Daoy (cell line): ENCODE measurements at regions not wholly inside any gene's neighbourhood (a gene's known extent, or its start where the extent isn't known, plus 50 kb on each side); places are given as distances from the start of the nearest gene placed in this dataset.

Source experiments
- DNase-seq: peaks from one replicate; pipeline ENCODE4 v3.0.0-alpha.2; 2015; ENCODE audit warnings: low read depth

DNA sequence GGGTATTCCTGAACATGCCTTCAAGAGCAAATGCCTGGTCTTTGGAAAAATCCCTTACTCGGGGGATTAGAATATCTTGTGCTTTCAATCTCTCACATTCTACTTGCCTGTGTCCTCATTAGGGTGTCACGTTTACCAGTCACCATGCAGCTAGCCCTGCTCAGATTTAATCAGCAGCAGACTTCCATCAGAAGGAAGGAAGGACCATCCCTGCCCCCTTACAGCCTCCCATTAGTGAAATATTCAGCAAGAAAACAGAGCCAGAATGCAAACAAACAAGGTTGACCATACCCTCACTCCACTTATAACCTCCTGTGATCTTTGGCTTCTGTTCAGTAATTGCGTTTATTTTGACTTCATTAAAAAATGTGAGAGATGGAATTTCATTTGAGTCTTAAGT is 208.6 kb downstream of the CXCL12 start:
- no peak for DNase-seq

DNA sequence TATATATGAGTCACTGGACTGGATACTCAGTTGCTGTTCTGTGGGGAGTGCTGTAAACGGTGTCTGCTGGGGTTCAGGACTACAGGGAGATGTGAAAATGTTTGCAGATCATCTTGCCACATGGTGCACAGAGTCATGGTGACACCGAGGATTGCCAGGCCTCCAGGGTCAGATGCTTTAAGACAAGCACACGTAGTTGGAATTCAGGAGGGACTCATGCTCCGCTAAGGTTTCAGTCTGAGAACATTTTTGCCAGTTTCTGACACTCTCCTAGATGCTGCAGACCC is 211.3 kb downstream of the CXCL12 start:
- DNase-seq, result peak; percentile 24

DNA sequence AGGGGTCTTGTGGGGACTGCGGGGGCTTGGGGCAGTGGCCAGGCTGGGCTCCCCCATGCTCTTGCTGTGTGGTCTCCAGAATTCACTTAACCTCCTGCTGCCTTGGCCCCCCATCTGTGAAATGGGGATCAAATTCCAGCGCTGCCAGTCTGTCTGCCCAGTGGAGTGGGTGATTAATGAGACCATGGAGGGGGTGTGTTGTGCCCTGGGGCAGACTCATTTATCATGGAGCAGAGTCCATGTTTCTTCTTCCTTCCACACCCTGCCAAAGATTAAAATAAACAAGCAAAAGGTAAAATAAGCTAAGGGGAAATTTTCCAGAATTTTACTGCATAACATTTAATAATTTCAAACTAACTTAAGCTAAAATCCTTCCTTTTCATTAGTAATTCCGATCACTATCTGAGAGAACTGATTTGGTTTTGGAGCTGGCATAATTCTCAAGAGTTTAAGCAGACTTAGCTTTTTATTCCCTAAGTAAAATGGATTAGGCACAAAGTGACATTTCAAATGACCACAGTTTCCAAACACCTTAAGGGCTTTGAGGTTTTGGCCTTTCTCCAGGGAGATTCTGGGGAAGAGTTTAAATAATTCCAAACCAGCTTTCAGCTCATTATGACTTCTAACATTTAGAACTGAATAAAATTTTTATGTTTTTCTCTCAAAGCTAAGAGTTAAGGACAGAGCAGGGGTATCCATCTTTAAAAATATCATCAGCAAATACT is 211.9 kb downstream of the CXCL12 start:
- DNase-seq, result peak; percentile 40

DNA sequence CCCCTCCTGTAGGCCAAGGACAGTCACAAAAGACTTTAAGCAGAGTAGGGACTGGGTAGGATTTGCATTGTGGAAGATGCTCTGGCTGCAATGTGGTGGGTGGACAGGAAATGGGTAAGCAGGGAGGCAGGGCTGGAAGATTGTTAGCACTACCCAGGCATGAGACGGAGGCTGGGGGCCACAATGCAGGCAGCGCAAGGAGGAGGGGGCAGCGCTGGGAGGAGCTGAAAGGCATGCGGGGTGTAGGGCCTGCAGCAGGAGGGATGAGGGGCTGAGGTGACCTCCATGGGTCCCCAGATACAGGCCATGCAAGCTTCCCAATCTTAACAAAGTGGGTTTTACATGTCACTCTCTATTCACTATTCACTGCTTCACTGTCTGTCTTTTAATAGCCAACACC is 213.1 kb downstream of the CXCL12 start:
- DNase-seq, result no peak

DNA sequence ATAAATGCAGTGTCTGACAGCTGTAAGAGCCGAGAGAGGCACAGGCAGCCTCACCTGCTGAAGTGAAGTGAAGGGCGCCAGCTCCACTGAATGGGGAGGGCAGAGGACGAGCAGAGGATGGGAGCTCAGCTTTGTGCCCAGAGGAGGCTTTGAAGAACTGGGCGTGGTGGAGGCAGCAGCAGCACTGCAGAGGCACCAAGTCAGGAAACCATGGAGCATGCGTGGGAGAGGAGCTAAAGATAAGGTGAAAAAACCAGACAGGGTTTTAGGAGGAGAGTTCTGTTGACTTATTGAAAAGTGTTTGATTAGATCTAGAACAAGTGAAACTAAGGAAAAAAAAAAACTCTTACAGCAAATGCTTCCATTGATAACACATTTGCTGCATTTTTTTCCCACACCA is 216.4 kb downstream of the CXCL12 start:
- DNase-seq, result no peak

DNA sequence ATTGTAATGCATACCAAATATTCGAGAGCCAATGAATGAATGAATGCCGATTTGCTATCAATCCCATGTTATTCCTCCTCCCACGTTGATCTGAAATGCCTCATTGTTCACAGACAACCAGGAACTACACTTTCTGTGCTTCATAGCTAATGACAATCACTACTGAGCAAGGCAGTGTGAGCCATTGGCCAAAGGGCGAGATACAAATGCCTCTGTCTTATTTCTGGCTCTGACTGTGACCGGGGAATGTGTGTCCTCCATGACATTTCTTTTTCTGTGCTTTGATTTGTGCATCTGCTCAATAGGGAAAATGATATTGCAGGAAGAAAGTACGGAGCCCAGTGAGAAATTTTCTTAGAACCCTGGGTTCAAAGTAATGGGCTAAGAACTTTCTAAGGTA is 217.1 kb downstream of the CXCL12 start:
- DNase-seq, result no peak

DNA sequence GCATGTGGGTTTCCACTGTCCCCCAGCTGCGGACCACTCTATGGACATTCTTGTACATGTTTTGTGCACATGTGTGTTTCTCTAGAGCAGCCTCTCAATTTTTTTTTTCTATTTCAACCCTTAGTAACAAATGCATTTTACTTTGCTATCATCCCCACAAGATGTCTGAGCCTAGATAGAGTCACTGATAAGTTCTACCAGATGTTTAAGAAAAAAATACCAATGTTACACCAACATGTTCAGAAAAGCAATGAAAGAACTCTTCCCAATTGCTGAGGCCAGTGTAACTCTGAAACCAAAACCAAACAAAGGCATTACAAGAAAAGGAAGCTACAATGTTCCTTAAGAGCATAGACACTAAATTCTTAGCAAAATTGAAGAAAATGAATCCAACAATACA is 218.5 kb downstream of the CXCL12 start:
- DNase-seq, result no peak

DNA sequence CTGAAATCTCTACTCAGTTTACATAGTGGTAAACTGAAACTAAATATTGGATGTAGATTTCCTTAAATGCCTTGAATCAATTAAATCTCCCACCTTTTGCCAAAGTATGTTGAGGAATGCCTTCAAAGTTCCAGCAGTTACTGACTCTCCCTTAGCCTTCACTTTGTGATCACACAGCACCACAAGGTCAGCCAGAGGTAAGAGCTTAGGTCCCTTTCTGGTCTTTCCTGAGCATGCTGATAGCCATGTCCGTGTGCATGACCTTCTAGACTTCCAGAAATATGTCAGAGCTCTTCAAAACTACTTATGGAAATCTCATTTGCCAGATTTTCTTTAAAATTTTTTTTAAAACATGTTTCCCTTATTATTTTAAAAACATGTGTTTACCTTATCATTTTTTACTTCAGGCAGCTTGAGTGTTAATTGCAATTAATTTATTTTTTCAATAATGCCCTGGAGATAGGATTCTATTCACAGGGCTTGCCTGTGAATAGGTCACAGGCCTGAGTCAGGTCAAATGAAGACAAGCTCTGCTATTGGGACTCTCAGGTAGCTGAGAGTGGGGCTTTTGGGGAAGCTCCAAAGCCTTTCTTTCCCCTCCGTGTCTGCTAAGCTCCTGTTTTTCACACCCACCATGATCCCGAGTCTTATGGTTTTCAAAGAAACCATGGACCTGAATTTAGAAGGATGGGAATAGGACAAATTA is 220.5 kb downstream of the CXCL12 start:
- no peak for DNase-seq

DNA sequence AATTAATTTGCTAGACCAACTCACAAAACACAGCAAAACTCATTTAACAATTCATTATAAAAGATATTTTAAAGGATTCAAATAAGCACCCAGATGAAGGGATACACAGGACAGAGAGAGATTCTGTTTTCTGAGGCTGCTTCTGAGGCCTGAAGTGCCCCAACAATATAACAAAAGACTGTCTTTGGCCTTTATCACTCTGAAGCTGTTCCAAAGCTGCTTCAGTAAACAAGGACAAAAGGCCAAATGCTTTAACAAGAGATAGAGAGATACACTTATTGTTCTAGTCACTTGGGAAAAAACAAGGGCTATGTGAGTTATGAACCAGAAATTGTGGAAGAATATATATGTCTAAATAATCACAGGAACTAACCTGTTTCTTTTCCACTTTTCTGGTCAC is 223.7 kb downstream of the CXCL12 start:
- no peak for DNase-seq

DNA sequence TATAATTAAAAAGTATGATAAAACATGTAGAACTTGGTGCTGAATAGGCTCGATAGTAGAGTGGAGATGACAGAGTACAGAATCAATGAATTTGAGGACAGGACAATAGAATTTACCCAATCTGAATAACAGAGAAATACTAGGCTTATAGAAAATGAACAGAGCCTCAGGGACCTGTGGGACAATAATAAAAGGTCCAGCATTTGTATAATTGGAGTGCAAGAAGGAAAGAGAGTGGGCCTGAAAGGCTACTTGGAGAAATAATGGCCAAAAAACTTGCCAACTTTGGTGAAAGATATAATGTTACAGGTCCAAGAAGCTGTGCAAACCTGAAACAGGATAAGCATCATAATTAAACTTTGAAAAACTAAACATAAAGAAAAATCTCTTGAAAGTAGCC is 227.3 kb downstream of the CXCL12 start:
- no peak for DNase-seq

DNA sequence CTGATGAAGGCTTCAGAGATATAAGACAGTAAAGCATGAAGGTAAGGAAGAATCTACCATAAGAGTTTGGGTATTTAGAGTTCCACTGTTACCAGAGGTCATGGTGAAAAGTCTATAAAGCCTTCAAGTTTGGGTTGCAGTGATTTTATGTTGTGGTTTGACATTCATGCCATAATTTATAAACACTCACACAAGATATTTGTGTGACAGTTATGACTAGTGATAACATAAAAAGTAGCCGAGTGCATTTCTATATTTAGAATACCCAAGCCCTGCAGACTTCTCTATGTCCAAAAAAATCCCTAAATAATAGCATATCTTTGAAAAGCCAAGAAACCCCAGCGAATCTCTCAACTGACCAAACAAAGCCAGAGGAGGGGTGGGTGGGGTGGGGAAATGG is 229.9 kb downstream of the CXCL12 start:
- no peak for DNase-seq

DNA sequence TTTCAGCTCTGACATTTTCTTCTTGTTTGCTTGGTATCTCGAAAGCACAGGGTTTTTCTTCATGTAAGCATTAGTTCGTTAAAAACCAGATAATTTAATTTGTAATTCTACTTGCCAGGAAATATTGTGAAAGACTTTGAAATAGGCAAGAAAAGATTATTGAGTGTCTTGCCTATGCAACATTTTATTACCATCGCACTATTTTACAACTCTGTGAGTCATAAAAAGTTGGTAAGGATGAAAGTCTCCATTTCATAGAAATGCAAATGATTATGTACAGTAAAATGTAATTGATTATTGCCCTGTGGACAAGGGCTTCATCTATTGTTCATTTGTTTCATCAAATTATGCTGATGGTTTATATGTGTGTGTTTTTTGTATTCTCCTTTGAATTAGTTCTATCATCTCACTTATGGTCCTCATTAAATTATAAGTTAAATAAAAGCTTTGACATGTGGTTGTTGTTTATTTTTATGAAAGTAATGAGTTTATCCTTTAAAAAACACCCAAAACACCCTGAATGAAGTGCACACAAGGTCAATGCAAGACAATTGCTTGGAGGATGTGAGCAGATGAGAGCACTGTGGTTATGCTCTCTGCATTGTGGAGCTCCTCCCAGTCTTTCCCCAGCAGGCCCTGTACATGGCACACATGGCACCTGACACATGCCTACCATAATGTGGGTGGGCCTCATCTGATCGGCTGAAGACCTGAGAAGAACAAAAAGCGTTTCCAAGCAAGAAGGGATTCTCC is 230.8 kb downstream of the CXCL12 start:
- no peak for DNase-seq

DNA sequence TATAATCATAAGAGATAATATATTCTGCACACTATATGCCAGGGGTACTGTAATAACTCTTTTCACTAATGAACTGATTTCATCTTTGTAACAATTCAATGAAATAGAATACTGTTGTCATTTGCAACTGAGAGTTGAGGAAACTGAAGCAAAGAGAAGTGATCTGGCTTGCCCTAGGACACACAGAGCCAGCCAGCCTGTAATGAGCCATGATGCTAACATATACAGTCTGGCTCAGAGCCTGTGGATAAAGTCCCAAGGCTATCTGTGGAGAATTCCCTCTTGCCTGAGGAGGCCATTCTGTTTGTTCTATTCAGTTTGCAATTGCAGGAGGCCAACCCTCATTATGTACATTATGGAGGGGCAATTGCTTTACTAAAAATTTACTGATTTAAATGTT is 241.3 kb downstream of the CXCL12 start:
- DNase-seq, result no peak

DNA sequence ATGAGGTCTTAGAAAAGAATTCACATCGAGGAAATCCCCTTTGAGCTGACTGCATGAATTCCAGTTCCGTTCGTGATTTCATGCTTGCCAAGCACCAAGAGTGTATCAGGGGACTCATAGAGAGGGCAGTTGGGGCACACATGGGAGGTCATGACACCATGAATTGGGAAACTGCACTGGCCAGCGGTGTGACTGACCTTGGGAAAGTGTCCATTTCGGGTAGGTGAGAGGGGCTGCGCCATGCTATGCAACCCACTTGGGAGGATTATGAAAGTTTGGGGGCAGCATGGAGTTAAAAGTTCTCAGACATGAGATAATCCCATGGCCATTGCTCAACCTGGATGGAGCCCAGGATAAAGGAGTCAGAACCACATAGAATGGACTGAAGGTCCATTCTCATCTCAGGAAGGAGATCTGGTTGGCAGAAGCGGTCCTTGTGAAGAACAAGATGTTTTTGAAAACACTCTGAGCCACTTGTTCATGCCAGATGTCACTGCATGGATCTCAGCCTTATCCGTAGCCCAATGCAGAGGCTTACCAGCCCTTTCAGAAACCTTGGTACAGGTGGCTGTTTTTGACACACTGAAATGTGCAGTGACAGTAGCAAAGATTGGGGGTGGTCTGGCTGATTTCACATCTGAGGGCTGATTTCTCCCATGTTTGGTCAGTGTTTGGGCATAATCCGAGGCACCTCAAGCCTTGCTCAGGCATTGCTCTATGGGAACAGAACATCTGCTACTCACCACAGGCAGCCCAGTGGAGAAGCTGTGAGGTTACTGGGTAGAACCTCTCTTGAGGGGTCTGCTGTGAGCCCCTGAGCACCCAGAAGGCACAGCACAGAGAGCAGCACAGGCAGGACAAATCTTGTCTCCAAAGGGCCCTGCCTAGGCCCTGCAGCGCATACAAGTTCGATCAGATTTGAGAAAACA is 252.3 kb downstream of the CXCL12 start:
- DNase-seq, result no peak

DNA sequence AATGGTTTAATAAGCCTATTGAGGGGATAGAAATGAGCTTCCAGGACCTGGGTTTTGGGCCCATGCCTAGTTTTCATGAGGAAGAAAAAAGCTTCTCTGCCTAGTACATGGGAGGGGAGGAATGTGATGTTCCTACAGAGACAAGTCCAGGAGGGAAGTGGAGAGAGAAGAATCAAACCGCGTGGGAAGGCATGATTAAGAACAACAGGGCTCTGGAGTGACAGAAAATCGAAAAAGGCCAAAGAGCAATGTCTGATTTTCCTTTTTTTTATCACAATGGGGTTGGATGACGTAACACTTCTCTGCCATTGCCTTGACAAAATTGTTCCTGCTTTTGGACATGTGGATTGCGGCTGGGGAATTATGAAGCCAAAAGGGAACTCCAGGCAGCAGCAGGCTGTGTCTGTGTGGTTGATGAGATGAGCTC is 258.6 kb downstream of the CXCL12 start:
- DNase-seq, result no peak

DNA sequence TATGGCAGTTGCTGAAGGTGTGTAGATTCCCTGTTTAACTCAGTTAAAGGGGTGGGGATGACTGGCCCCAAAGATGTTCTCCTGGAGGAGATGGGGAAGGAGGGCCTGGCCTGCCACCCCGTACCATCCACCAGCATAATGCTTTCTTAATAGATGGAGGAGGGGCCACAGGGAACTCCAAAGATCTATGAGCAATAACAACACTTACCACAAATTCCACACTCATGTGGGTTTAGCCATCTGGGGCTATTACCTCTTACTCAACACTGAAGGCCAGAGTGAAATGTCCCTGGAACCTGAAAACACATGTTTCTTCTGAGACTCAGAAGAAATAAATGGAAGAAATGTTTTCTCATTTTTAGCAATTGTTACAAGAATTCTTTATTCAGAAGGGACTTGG is 259.0 kb downstream of the CXCL12 start:
- peak; percentile 12 for DNase-seq

DNA sequence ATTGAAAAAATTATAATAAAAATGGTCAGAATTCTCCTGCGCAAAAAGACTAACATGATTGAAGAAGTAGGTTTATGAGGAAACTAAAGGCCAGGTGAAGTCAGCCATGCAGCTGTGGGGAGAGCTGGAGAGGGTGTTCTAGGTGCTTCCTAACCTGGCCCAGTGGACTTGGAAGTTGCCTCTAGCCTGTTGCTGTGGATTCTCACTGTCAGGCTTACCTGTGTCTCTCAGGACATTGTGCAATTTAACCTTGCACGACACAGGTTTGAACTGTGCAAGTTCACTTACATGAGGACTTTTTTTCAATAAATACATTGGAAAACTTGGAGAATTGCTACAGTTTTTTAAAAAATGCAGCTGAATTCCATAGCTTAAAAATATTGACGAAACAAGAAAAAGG is 266.4 kb downstream of the CXCL12 start:
- DNase-seq, result no peak

DNA sequence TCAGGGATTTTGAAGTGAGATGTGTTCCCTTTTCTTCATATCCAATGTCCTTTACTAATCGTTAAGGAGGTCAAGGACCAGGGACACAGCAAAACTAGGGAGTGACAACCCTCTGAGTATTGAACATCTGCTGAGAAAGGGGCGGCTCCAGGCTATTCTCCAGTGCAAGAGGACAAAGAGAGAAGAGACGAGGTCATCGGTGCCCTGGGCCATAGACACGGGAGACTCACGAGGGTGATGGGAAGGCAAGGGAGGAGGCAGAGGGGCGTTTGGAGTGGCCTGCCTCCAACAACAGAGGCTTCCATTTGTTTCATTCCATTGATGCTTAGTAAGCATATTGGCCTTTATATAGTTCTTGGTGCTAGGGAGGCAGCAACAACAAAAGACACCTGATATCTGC is 268.4 kb downstream of the CXCL12 start:
- DNase-seq, result no peak

DNA sequence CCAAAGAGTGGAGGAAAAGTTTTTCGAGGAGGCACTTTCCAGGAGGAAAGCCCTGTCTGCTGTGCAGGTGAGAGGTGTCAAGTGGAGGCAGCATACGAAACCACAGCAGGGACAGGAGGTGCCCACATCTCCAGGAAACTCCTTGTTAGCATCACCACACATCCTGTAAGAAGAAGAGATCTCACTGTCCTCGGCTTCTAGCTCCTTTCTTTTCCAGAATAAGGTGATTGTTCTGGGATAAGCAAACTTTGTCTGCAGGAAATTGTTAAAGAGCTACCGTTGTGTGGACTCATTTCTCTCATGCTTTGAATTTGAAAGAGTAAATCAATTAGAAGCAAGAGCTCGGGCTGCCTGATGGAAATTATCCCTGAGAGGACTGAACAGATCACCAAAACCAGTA is 269.4 kb downstream of the CXCL12 start:
- DNase-seq, result no peak

DNA sequence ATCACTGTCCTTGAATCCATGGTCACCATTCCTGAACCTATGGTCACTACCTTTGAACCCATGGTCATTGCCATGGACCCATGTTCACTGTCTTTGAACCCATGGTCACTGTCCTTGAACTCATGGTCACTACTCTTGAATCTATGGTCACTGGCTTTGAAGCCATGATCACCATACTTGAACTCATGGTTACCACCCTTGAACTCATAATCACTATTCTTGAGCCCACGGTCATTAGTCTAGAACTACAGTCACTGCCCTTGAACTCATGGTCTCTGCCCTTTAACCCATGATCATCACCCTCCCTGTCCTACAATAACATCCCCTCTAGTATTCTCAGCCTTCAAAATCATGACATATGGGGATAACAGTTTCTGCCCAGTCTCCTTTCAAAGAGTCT is 270.5 kb downstream of the CXCL12 start:
- no peak for DNase-seq

DNA sequence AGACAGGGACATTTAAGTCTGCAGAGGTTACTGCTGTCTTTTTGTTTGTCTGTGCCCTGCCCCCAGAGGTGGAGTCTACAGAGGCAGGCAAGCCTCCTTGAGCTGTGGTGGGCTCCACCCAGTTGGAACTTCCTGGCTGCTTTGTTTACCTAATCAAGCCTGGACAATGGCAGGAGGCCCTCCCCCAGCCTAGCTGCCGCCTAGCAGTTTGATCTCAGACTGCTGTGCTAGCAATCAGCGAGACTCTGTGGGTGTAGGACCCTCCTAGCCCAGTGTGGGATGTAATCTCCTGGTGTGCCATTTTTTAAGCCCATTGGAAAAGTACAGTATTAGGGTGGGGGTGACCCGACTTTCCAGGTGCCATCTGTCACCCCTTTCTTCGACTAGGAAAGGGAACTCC is 272.6 kb downstream of the CXCL12 start:
- peak; percentile 11 for DNase-seq

DNA sequence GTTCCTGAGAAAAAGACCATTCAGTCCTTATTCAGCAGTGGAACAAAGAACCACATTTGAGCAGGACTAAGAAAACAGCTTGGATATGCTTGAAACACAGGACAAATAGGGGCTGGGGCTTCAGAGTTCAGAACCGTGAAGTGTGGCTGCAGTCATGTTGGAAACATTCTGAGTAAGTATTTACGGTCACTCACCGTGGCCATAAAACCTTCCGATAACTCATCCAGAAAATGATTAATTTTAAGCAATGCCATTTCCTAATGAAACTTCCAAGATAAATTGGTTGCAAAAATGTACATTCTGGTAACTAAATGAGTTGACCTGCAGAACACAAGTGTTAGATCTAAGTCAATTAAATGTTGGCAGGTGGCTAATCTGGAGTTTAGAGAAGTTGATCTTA is 279.2 kb downstream of the CXCL12 start:
- DNase-seq, result no peak
